ENCODE measurements at regions not wholly inside any gene's neighbourhood (a gene's known extent, or its start where the extent isn't known, plus 50 kb on each side); places are given as distances from the start of the nearest gene placed in this dataset.
"Not testable (repeated sequence)": the region's sequence is repeated elsewhere in the genome, so short reads cannot be mapped to it uniquely, and the experiment has no call there.

DNA sequence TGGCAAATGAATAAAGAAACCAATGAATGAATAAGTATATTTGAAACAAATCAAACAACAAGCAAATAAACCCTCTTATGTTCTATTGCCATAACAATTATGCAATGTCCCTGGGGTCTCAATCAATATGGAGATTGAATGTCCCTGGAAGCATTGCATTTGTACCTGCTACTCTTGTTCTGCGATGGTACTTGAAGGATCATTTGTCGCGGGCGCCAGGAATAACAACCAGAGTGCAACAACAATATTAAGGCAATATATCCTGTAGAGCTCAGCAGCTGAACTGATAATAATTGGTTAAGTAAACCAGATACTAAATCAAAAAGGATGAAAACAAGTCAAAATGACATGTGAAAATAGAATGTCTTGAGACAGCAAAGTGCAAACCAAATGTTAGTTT lies 1001.9 kb upstream of the NUDT12 start:
- H3K9me3 ChIP-seq (ENCODE audit: control insufficient read depth, low read length, poor library complexity, severe bottlenecking), result no peaks in the 10 kb centered on the region
- Mint-ChIP-seq H3K27me3 (no peaks in the 10 kb centered on the region), H3K36me3 (ENCODE audit: low read depth) (no peaks in the 10 kb centered on the region), H3K27ac (no peak overlapping the region), H3K4me3 (no peak overlapping the region), H3K4me1 (no peaks in the 10 kb centered on the region)
- no peak for ATAC-seq
- no peak for DNase-seq

DNA sequence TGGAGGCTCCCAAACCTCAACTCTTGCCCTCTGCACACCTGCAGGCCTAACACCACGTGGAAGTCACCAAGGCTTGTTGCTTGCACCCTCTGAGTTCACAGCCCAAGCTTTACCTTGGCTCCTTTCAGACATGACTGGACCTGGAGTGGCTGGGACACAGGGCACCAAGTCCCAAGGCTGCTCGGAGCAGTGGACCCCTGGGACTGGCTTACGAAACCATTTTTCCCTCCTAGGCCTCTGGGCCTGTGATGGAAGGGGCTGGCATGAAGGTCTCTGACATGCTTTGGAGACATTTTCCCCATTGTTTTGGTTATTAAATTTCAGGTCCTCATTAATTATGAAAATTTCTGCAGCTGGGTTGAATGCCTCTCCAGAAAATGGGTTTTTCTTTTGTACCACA lies 994.4 kb upstream of the NUDT12 start:
- Mint-ChIP-seq H3K36me3 (ENCODE audit: low read depth) (no peaks in the 10 kb centered on the region), H3K27me3 (no peaks in the 10 kb centered on the region), H3K4me3 (no peak overlapping the region), H3K27ac (no peak overlapping the region), H3K4me1 (no peaks in the 10 kb centered on the region)
- ATAC-seq (no peak), DNase-seq (no peak)
- peaks cover 3% of the 10 kb centered on the region for H3K9me3 ChIP-seq (ENCODE audit: control insufficient read depth, low read length, poor library complexity, severe bottlenecking)

DNA sequence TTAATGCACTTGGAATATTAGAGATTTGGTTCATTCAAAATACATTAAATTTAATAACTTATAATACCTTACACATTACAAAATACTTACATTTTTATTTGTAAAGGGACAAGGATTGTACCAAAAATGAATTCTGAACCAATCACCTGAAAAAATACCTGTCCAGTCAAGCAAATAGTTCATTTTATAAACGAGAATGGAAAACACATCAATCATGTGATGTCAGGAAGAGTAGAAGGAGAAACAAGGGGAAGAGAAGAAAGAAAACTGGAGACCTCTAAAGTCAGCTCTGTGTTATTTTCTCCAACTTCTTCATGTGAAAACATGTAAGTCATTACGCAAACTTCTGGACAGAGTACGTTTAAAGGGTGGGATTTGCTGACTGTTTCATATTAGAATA lies 989.0 kb upstream of the NUDT12 start:
- no peak for DNase-seq
- H3K36me3 Mint-ChIP-seq (ENCODE audit: low read depth), result no peaks in the 10 kb centered on the region
- no peaks in the 10 kb centered on the region for H3K9me3 ChIP-seq (ENCODE audit: control insufficient read depth, low read length, poor library complexity, severe bottlenecking)
- no peaks in the 10 kb centered on the region for H3K27me3 Mint-ChIP-seq
- H3K27ac Mint-ChIP-seq, result no peak overlapping the region
- no peak for ATAC-seq
- no peak overlapping the region for H3K4me3 Mint-ChIP-seq
- no peaks in the 10 kb centered on the region for H3K4me1 Mint-ChIP-seq

DNA sequence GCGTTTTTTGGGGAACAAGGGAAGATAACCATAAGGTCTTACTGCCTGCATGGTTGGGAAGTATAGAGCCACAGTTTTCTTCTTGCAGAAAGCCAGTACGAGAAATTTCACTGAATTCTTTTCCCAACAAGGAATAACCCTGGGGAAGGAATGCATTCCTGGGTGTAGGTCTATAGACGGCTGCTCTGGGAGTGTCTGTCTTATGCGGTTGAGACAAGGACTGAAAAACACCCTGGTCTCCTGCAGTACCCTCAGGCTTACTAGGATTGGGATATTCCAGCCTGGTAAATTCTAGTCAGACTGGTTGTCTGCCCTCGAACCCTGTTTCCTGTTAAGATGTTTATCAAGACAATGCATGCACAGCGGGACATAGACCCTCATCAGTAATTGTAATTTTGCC lies 984.3 kb upstream of the NUDT12 start:
- ATAC-seq; H3K36me3 Mint-ChIP-seq (ENCODE audit: low read depth); H3K4me1 Mint-ChIP-seq; DNase-seq; H3K27me3 Mint-ChIP-seq; H3K9me3 ChIP-seq (ENCODE audit: control insufficient read depth, low read length, poor library complexity, severe bottlenecking); H3K27ac Mint-ChIP-seq; H3K4me3 Mint-ChIP-seq: not testable (repeated sequence)

DNA sequence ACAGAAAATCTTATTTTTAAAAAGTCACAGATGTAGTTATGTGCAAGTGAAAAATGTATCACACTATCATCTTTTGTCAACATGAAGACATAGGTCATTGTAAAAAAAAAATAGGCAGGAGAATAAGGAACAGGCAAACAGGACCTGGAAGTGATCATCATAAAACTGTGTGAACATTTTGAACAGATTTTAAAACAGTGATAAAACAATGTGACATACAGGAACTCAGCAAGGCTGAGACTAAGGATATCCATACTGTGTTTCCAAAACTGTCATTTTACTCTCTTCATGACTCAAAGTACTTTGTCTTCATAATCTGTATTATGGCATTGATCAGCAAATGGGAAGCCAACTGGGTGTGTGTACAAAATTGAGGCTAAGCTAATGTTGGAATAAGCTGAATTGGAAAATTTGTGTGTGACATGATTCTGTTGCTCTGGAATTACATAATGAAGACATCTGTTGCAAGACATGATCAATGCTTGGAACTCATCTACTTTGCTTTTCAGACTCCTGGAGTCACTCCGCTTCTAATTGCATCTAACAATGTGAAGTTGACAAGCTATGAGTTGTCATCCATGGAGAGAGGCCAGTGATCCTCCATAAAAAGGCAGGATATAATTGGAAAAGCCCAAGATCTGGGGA lies 978.7 kb upstream of the NUDT12 start:
- Mint-ChIP-seq H3K27ac (no peak overlapping the region), H3K36me3 (ENCODE audit: low read depth) (no peaks in the 10 kb centered on the region), H3K27me3 (no peaks in the 10 kb centered on the region), H3K4me1 (no peaks in the 10 kb centered on the region), H3K4me3 (no peak overlapping the region)
- DNase-seq, result no peak
- H3K9me3 ChIP-seq (ENCODE audit: control insufficient read depth, low read length, poor library complexity, severe bottlenecking), result no peaks in the 10 kb centered on the region
- no peak for ATAC-seq

DNA sequence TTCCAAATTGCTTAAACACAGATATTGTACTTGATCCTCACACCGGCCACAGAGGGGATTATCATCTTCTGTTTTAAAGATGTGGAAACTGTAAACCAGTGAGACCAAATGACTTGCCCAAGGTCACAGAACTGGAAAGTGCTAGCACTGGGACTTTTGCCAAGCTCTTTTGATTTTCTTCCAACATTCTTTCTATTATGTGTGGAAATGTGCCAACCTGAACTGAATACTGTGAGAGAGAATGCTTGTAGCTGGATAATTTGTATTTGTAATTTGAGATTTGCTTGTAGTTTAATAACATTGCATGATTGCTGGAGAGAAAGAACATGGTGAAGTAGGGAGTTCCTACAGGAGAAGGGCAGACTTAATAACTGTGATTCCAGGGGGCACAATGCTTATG lies 977.9 kb upstream of the NUDT12 start:
- ATAC-seq (no peak), DNase-seq (no peak)
- H3K4me3 Mint-ChIP-seq, result no peak overlapping the region
- no peaks in the 10 kb centered on the region for H3K4me1 Mint-ChIP-seq
- no peaks in the 10 kb centered on the region for H3K36me3 Mint-ChIP-seq (ENCODE audit: low read depth)
- H3K27ac Mint-ChIP-seq, result no peak overlapping the region
- H3K27me3 Mint-ChIP-seq, result no peaks in the 10 kb centered on the region
- H3K9me3 ChIP-seq (ENCODE audit: control insufficient read depth, low read length, poor library complexity, severe bottlenecking), result no peaks in the 10 kb centered on the region

DNA sequence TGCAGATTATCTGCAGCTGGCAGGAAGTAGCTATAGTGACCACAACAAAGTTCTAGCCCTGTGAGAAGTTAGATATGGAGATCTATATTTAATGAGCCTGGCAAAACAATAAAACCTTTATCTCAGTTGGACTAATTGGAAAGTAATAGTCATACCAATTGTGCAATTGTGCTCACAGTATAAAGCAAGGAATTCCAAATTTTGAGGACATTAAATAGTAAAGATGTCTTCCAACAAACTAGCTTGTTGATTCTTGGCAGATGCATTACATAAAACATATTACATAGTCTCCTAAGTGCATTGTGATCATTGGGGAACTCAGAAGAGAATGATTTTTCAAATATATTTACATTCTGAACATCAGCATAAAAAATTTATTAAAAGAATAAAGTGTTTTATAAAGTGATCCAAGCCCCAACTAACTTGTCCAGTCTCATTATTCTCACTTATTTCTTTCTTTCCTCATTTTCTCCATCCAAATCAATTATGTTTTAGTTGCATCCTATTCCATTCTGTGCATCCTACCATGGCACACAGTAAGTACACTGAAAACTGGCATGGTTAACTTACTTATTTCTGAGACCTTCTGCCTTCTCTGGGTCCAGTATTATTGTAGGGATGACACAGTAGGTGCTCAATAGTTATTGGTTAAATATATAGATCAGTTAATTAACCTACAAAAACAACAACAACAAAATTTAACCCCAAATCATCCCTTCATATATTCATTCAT lies 977.2 kb upstream of the NUDT12 start:
- H3K27ac Mint-ChIP-seq, result no peak overlapping the region
- DNase-seq (no peak), ATAC-seq (no peak)
- H3K4me3 Mint-ChIP-seq, result no peak overlapping the region
- H3K9me3 ChIP-seq (ENCODE audit: control insufficient read depth, low read length, poor library complexity, severe bottlenecking), result no peaks in the 10 kb centered on the region
- H3K36me3 Mint-ChIP-seq (ENCODE audit: low read depth), result no peaks in the 10 kb centered on the region
- no peaks in the 10 kb centered on the region for H3K4me1 Mint-ChIP-seq
- no peaks in the 10 kb centered on the region for H3K27me3 Mint-ChIP-seq

DNA sequence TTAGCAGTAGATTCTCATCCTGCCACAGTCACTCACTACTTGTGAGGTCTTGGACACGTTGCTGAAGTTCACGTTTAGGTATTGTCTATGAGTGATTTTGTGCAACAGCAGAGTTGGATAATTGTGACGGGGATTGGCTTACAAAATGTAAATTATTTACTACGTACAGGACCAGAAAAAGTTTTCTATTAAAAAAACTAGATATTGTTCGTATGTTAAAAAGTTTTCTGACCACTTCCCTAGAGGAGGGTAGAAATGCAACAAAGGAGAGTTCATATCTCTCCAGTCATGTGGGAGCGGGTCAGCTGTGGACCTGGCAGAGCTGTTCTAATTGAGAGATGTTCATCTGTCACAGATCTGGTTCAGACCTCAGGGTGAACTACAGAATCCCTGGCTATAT lies 976.1 kb upstream of the NUDT12 start:
- DNase-seq (no peak), ATAC-seq (no peak)
- Mint-ChIP-seq H3K4me3 (no peak overlapping the region), H3K27ac (no peak overlapping the region), H3K4me1 (no peaks in the 10 kb centered on the region), H3K36me3 (ENCODE audit: low read depth) (no peaks in the 10 kb centered on the region), H3K27me3 (no peaks in the 10 kb centered on the region)
- no peaks in the 10 kb centered on the region for H3K9me3 ChIP-seq (ENCODE audit: control insufficient read depth, low read length, poor library complexity, severe bottlenecking)

DNA sequence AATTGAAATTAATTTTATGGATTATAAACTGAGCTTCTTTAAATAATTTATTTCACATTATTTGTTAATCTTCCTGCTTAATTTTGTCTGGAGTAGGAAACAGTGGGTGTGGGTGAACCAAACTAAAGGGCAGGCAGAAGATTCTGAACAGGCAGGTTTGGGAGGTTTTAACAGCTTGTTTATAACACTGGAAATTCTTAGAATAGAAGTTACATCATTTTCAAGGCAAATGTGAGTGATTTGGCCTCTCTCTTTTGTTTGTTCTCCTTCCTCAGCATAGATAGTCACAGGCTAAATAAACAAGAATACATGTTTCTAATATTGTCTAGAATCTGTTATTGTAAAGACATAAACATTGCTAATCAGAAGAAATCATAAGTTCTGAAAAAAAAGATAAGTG lies 970.9 kb upstream of the NUDT12 start:
- no peaks in the 10 kb centered on the region for H3K9me3 ChIP-seq (ENCODE audit: control insufficient read depth, low read length, poor library complexity, severe bottlenecking)
- DNase-seq, result no peak
- H3K4me1 Mint-ChIP-seq, result no peaks in the 10 kb centered on the region
- no peaks in the 10 kb centered on the region for H3K27me3 Mint-ChIP-seq
- no peak overlapping the region for H3K4me3 Mint-ChIP-seq
- no peak overlapping the region for H3K27ac Mint-ChIP-seq
- no peaks in the 10 kb centered on the region for H3K36me3 Mint-ChIP-seq (ENCODE audit: low read depth)
- no peak for ATAC-seq

DNA sequence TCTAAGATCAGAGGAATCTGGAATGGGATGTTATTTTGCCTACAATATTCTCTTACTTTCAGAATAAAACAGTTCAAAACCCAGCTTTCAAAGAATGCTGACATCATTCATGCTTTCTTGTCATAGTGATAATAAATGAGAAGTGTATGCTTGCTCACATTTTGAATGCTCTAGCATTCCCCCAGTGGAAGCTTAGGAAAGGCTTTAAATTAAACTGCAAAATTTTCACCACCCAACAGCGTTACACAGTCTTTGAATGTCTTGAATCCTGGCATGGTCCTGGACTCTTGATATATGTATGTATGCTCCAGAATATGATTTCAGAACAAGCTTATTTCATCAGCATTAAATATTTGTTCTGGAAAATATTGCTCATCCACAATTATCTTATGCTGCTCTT lies 964.3 kb upstream of the NUDT12 start:
- DNase-seq, result no peak
- no peaks in the 10 kb centered on the region for H3K27me3 Mint-ChIP-seq
- no peaks in the 10 kb centered on the region for H3K9me3 ChIP-seq (ENCODE audit: control insufficient read depth, low read length, poor library complexity, severe bottlenecking)
- H3K36me3 Mint-ChIP-seq (ENCODE audit: low read depth), result no peaks in the 10 kb centered on the region
- no peaks in the 10 kb centered on the region for H3K4me1 Mint-ChIP-seq
- H3K27ac Mint-ChIP-seq, result no peak overlapping the region
- no peak for ATAC-seq
- H3K4me3 Mint-ChIP-seq, result no peak overlapping the region

DNA sequence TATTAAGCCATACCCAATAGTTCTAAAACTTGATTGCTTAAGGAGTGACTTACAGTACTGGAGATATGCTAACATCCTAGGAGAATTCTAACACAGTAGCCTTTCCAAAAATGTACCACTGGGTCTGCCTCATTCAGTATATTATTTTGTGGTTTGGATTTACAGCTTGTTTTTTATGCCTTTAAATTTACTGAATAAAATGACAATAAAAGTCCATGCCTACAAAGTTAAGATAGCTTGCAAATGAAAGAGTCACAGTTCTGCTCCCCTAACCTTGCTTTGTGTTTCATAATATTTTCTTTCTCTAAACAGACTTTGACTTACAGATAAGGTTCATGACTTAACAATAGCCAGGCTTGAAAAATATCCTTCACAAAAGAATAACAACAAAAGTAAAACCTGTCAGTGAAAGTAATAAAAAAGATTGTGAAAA lies 951.1 kb upstream of the NUDT12 start:
- no peak for DNase-seq
- no peaks in the 10 kb centered on the region for H3K4me1 Mint-ChIP-seq
- H3K27ac Mint-ChIP-seq, result no peak overlapping the region
- H3K27me3 Mint-ChIP-seq, result no peaks in the 10 kb centered on the region
- no peak for ATAC-seq
- no peaks in the 10 kb centered on the region for H3K36me3 Mint-ChIP-seq (ENCODE audit: low read depth)
- peaks cover 3% of the 10 kb centered on the region for H3K9me3 ChIP-seq (ENCODE audit: control insufficient read depth, low read length, poor library complexity, severe bottlenecking)
- H3K4me3 Mint-ChIP-seq, result no peak overlapping the region

DNA sequence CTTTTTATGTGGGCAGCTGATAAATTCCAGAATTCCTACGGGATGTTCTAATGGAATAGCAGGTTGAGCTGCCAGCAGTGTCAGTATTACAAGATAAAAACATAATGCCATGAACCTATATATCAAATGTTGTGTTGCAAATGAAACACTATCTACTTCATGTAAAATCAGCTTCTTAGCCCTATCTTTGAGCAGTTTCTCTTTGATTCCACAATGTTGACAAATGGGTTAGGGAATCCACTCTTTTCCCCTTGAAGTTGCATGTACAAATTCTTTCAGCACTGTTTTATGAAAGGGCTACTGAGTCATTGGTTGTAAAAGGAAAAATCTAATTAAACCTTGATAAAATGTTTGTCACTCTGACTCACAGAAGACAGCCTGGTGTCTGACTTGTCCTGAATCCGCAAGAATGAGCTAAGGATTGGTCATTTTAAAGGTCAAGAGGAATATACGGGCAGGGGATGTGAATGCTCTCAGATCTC lies 950.6 kb upstream of the NUDT12 start:
- no peak for ATAC-seq
- no peaks in the 10 kb centered on the region for H3K27me3 Mint-ChIP-seq
- no peak for DNase-seq

DNA sequence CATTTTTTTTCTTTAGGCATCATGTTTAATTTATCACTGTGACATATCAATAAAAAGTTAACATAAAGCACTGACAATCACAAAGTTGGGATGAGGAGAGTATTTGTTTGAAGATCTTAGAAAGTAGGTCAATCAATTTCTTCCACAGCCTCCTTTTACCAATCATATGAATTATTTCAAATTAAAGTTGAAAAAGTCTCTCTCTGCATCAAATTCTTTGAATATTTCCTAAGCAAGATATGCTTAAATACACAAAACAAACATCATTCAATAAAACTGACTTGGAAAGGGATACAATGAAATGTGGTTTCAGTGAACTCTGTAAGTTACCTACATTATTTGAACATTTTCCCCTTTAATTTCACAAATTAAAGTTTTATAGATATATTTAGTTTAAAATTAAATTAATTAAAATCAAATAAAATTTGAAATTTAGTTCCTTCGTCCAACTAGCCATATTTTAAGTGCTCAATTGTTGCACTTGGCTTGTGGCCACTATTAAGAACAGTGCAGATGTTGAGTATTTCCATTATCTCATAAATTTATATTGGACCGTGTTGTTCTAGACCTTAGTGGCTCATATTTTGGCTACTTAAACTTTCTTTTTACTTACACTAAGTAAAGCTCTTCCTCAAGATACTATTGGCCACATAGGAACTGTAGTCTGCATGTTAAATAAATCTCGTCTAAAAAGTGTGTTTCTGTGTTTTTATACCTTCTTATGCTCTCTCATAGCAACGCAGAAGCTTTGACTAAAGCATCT lies 949.7 kb upstream of the NUDT12 start:
- Mint-ChIP-seq H3K4me3 (no peak overlapping the region), H3K36me3 (ENCODE audit: low read depth) (no peaks in the 10 kb centered on the region), H3K27me3 (no peaks in the 10 kb centered on the region), H3K27ac (no peak overlapping the region), H3K4me1 (no peaks in the 10 kb centered on the region)
- DNase-seq (no peak), ATAC-seq (no peak)
- H3K9me3 ChIP-seq (ENCODE audit: control insufficient read depth, low read length, poor library complexity, severe bottlenecking), result peaks cover 3% of the 10 kb centered on the region

More for the DNA sequence above, 950.6 kb upstream of the NUDT12 start:
- no peaks in the 10 kb centered on the region for H3K4me1 Mint-ChIP-seq
- no peak overlapping the region for H3K4me3 Mint-ChIP-seq
- H3K36me3 Mint-ChIP-seq (ENCODE audit: low read depth), result no peaks in the 10 kb centered on the region
- H3K9me3 ChIP-seq (ENCODE audit: control insufficient read depth, low read length, poor library complexity, severe bottlenecking), result peaks cover 3% of the 10 kb centered on the region
- H3K27ac Mint-ChIP-seq, result no peak overlapping the region
